GM06990 (cell line): ENCODE measurements at regions not wholly inside any gene's neighbourhood (a gene's known extent, or its start where the extent isn't known, plus 50 kb on each side); places are given as distances from the start of the nearest gene placed in this dataset.

Experiments
- DNase-seq: peaks from one replicate; pipeline ENCODE4 v3.0.0-alpha.2; 2011; ENCODE audit not compliant: insufficient read length; ENCODE audit errors: extremely low read depth
- H3K27me3 ChIP-seq: replicated peaks from 2 replicates; pipeline ENCODE4 v1.6.0; 2011; ENCODE audit warnings: low read length; ENCODE audit not compliant: control insufficient read depth, insufficient read depth
- H3K36me3 ChIP-seq: 2 replicates; pipeline ENCODE4 v1.5.1; 2011; ENCODE audit warnings: low read length; ENCODE audit not compliant: control insufficient read depth, insufficient read depth
- H3K4me3 ChIP-seq: replicated peaks from 2 replicates; pipeline ENCODE4 v1.5.1; 2011; ENCODE audit warnings: low read depth, mild to moderate bottlenecking, control low read depth, low read length
- TF ChIP-seq, protein P1 (sequence below): IDR thresholded peaks from 2 replicates; pipeline ENCODE4 v1.5.1; 2011; ENCODE audit warnings: low read length, control low read depth, mild to moderate bottlenecking, inconsistent platforms; ENCODE audit not compliant: insufficient read depth, poor library complexity, severe bottlenecking

DNA sequence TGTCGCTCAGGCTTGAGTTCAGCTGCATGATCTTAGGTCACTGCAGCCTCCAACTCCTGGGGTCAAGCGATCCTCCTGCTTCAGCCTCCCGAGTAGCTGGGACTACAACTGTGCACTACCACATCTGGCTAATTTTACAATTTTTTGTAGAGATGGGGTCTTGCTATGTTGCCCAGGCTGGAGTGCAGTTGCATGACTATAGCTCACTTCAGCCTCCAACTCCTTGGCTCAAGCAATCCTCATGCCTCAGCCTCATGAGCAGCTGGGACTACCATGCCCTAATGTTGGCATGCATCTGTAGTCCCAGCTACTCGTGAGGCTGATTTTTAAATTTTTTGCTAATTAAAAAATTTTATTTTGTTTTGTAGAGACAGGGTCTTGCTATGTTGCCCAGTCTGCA lies 101.9 kb upstream of the NPTX2 start:
- Histone ChIP-seq H3K4me3 (no peak overlapping the region), H3K36me3 (no peaks in the 10 kb centered on the region), H3K27me3 (no peaks in the 10 kb centered on the region)
- DNase-seq: no peak
- TF ChIP-seq, protein P1, sequence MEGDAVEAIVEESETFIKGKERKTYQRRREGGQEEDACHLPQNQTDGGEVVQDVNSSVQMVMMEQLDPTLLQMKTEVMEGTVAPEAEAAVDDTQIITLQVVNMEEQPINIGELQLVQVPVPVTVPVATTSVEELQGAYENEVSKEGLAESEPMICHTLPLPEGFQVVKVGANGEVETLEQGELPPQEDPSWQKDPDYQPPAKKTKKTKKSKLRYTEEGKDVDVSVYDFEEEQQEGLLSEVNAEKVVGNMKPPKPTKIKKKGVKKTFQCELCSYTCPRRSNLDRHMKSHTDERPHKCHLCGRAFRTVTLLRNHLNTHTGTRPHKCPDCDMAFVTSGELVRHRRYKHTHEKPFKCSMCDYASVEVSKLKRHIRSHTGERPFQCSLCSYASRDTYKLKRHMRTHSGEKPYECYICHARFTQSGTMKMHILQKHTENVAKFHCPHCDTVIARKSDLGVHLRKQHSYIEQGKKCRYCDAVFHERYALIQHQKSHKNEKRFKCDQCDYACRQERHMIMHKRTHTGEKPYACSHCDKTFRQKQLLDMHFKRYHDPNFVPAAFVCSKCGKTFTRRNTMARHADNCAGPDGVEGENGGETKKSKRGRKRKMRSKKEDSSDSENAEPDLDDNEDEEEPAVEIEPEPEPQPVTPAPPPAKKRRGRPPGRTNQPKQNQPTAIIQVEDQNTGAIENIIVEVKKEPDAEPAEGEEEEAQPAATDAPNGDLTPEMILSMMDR: no peak

DNA sequence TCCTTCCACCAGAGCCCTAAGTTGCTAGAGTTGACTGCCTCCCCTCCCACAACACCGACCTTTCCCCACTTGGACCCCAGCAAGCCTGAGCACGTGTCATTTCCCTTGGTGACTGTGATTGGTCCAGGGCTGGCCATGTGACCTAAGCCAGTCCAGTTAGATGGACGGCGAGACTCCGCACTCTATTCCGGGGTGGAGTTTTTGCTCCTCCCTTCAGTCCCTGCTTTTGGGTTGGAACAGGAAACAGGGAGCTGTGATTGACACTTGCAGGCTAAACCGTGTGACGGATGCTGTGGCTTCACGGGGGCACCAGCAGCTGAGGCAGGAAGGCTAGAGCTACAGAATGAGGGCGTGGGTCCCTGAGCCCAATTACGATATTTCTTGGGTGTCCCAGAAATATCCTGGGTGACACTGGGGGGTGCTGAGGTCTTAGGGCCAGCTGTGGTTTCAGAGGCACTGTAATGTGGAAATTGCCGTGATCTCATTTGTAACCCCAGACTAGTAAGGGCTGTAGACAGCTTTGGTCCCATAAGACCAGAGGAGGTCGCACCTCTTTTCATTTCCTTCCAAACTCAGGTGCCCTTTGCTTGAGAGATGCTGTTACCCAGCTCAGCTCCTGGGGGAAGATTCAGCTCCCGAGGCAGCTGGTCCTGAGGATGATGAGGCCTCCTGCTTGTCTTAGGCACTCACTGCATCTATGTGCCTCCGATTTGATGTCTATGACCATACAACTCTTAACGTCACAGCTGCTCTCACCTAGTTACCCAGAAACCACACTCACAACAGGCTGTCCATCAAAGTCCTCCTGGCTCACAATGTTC lies 102.7 kb upstream of the NPTX2 start:
- TF ChIP-seq, protein P1: no peak
- H3K4me3 ChIP-seq: no peak overlapping the region
- DNase-seq: no peak

DNA sequence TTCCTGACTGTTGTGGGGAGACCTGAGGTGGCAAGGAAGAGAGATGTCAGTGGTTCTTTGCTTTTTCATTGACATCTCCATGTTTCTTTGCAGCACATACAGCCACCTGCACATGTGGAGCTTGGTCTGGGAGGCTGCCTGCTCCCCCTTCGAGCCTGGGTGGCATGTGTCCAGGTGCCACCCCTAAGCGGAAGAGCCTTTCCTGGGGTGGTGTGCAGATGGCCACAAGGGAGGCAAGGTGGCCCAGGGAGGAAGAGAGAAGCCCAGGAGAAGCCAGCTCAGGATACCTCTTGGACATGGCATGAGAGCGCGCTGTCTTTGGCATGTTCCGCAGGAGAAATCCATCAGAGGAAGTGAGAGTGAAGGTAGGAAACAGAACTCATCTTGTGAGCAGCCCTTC lies 105.9 kb upstream of the NPTX2 start:
- TF ChIP-seq, protein P1: no peak
- no peak for DNase-seq

More for the DNA sequence above, 102.7 kb upstream of the NPTX2 start:
- Histone ChIP-seq H3K27me3 (no peaks in the 10 kb centered on the region), H3K36me3 (no peaks in the 10 kb centered on the region)

DNA sequence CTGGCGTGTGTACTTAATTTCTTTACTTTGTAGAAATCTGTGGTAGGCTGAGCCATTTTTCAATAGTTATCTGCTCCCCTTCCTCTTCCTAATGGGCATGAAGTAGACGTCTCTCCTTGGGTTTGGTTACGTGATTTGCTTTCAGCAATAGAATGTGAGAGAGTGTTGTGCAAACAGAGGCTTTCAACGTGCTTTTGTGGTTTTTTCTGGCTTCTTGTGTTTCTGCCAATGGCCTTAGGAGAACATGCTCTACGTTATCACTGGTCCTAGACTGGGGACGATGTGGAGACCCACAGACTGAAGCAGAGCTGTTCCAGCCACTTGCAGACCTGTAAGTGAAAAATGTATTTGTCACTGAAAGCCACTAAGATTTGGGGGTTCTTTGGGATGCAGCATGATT lies 107.2 kb upstream of the NPTX2 start:
- no peak for DNase-seq
- TF ChIP-seq, protein P1: no peak
- Histone ChIP-seq H3K4me3 (no peak overlapping the region), H3K27me3 (no peaks in the 10 kb centered on the region), H3K36me3 (no peaks in the 10 kb centered on the region)

More for the DNA sequence above, 105.9 kb upstream of the NPTX2 start:
- Histone ChIP-seq H3K4me3 (no peak overlapping the region), H3K36me3 (no peaks in the 10 kb centered on the region), H3K27me3 (no peaks in the 10 kb centered on the region)

DNA sequence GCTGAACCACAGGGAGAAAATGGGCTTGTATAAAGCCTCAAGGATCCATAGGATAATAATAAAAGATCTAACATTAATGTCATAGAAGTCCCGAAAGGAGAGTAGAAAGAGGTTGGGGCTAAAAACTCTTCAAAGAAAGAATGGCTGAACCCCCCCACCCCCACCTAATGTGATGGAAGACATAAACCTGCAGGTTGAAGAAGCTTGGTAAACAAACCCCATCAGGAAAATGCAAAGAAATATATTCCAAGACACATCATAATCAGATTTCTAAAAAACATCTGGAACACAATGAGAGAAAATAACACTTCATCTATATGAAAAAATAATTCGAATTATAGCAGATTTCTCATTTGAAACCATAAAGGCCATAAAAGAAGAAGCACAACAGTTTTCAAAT lies 105.6 kb upstream of the BAIAP2L1 start:
- DNase-seq: no peak
- TF ChIP-seq, protein P1: no peak

More for the DNA sequence above, 105.6 kb upstream of the BAIAP2L1 start:
- Histone ChIP-seq H3K27me3 (no peaks in the 10 kb centered on the region), H3K4me3 (no peak overlapping the region), H3K36me3 (no peaks in the 10 kb centered on the region)
